GM18909 (cell line): ENCODE measurements at regions not wholly inside any gene's neighbourhood (a gene's known extent, or its start where the extent isn't known, plus 50 kb on each side); places are given as distances from the start of the nearest gene placed in this dataset.

Experiments used
- ATAC-seq: cut with Tn5 transposase; IDR thresholded peaks from one replicate; pipeline ENCODE4 v1.9.1; 2021; ENCODE audit warnings: mild to moderate bottlenecking; ENCODE audit not compliant: unreplicated experiment, poor library complexity

DNA sequence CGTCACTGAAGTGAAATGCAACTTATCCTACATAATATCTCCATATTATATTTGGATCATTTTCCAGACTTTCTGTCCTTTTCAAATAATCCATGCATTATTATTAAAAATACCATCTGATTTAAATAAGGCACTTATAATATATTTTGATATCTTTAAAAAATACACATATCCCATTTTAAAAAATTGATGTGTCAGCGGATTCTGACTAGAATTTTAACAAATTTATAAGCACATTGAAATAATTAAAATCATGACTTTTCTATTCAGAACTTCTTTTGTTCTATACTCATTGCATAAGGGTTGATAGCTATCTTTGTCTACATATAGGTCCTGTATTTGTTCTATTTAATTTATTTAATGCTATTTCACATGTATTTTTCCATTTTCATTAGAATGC, 199.0 kb upstream of the DSEL start:
- no peak for ATAC-seq

DNA sequence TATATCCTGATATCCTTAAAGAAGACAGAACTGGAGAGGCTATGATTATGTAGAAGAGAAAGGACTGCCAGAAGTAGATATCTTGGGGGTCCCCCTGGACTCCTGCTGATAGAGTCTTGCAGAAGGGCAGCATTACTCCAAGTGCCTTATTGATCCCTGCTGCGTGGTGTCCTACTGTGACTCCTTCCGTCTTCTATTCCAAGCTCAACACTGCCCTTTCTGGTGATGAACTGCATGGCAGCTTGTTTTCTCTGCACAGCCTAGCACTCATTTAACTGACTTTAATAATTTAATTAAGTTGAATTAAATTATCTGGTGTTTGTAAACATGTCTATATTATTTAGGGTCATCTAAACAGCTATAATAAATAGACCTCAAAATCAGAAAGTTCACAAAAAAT, 194.1 kb upstream of the DSEL start:
- ATAC-seq: no peak

DNA sequence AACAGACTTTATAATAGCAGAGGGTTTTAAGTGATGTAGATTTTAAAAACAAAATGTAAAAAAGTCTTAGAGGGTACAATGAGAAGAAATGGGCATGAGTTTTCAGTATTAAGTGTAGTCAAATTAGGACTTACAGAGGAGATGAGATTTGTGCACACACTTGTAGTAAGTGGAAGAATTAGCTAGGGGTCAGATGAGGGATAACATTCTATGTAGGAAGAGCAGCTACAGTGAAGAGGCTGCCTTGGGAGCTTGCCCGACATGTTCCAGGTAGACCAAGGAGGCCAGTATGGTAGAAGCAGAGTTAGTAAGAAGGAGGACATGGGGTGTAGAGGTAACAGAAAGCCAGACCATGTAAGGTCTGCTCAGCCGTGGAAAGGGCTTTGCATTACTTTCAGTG, 189.2 kb upstream of the DSEL start:
- no peak for ATAC-seq

DNA sequence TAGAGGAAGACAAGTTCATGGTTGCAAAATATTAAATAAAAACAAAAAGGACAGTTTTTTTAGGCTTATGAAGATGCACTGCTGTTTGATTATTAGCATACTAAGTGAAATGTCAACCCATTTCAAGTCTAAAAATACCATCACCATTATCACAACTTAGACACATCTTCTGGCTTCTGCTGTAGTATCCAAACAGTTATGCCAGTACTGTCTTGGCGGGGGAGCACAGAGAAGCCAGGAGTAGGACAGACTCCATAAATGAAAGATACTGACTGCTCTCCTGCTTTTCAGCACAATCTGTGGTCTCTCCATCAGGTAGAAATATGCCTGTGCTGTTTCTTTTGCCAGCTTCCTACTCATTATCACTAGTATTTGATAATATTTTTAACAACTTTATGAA, 179.2 kb upstream of the DSEL start:
- no peak for ATAC-seq

DNA sequence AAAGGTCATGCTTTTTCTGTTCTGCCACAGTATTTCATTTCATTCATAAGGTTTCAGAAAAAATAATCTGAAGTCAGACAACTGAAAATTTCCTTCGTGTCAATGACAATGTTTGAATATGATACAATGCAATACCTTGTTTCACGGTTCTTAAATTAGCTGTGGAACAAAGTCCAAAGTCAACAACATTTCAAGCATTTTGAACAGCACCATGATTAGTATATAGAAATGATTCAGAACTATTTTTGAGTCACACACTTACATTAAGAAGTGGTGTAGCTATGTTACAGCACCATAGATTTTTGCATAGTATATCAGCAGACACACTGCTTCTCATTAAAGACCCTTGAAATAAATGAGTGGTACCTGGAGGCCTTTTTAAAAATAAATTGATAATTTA, 178.3 kb upstream of the DSEL start:
- no peak for ATAC-seq

DNA sequence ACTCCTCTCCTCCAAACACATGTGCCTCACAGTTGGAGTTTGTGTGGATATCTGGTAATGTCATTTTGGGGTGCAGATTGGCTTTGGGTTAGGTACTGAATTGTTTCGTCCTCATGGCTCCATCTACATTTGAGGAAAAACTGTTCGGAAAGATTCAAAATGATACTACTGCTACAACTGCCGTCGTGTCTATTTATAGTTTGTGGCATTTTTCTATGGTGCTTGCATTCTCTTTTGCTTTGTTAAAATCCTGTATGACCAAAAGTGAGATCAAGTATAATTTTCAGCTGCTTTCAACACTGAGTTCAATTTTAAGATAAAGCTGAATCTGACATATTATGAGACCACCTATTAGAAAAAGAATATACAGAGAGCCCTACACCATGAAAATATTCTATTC, 176.3 kb upstream of the DSEL start:
- ATAC-seq: no peak

DNA sequence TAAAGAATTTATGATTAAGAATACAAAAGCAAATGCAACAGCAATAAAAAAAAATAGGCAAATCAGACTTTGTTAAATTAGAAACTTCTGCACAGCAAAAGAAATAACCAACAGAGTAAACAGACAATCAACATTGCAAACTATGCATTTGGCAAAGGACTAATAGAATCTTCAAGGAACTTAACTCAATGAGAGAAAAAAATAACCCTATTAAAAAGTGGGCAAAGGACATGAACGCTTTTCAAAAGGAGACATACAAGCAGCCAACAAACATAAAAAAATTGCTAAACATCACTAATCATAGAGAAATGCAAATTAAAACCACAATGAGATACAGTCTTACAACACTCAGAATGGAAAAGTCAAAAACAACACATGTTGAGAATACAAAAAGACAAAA, 166.0 kb upstream of the DSEL start:
- no peak for ATAC-seq

DNA sequence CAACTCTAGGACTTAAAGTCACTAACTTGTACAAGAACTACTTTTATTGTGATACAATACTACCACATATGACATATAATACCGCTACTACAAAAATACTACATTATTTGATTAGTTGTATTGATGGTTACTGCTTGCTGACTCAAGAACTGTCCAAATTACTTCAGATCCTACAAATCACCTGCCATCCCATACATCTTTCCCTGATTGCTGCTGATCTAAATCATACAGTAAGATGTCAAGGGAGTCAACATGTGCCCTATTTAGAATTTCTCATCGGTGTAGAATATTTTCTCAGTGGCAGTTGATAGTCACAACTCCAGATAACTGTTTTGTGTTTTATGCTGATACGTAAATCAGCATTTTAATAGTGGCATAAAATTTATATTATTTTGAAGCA, 161.0 kb upstream of the DSEL start:
- no peak for ATAC-seq

DNA sequence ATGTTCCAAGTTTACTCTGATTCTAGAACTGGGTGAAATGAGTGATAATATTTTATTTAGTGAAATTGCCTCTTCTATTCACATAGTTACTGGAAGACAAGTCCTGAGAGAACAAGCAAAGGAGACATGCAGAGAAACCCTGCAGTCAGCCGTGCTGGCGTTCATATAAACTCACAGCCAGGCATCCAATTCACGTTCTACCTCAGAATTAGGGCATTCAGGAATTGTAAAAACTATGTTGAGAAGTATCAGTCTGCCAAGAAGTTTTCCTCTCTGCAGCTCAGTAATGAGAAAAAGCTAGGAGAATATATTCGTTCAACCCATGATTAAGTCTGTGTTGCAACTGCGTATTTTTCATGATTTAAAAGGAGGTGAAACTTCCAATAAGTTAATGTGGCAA, 156.2 kb upstream of the DSEL start:
- ATAC-seq: no peak

DNA sequence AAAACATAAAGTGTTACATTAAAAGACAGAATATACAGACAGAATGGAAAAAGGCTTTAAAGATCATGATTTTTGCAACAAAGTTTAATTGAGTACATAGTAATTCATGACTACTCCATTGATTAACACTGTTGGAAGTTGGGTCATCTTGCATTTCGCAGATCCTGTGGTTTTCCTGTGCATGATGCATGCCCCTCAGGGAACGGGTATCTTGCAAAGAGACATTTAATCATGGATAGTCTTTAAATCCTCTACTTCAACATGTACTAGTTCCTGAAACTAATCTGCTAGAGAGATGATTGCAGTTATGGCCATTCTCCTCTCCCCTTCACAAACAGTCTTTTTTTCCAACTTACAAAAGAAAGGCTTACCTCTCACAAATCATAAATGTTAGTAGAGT, 155.6 kb upstream of the DSEL start:
- no peak for ATAC-seq

DNA sequence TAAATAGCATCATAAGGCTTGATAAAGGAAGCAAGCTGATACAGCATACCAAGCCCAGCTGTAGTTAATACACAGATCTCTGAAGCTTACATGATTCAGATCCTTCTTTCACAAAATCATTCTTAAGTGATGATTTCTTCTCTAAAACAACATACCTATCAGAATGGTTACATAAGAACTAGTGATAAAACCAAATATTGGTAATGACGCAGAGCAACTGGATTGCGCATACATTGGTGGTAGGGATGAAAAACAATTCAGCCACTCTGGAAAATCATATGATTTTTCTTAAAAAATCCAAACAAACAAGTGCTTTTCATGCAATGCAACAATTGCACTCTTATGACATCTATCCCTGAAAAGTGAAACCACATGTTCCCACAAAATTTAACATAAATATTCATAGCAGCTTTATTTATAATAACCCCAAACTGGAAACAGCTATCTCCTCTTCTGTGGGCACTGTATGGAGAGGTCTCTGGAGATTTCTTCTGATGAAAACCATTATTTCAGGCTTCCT, 153.6 kb upstream of the DSEL start:
- no peak for ATAC-seq

DNA sequence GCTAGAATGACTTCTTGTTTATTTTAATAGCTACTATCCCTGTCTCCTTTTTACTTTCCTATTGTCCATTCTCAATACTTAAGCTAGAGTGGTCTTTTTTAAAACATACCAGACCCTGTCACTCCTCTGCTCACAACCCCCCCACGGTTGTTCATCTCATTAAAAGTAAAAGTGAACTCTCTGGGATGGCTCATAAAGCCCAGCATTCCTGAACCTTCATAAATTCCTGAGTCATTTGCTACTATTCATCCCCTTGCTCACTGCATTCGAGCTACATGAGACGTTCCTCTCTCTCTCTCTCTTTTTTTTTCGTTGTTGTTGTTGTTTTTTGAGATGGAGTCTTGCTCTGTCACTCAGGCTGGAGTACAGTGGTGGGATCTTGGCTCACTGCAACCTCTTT, 148.7 kb upstream of the DSEL start:
- no peak for ATAC-seq

DNA sequence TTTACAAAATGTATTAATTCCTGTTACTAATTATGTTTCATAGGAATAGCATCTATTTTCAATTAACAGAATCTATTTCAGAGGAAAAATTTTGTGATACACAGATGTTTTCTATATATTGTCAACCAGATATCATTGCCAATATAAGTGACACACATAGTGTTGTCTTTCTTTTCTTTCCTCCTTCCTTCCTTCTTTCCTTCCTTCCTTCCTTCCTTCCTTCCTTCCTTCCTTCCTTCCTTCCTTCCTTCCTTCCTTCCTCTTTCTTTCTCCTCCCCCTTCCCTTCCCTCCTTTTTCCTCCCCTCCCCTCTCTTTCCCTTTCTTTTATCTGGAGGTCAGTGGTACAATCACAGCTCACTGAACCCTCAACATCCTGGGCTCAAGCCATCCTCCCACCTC, 146.5 kb upstream of the DSEL start:
- ATAC-seq: no peak

DNA sequence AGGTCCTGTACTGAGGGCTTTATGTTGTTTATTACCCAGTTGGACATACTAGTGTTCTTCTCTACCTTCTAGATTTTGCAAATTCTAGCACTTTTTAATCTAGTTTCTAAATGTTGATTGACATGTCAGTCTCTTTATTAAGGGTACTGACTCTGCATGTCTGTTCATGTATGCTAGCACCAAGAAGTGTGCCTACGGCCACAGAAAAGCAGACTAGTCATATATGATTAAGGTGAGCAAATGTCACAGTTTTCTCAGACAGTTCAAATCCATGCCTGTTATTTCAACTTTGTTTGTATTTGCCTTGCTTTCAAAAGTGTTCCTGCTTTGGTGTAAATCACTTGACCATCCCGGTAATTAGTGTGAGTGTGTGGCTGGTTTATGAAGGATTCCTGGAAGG, 145.0 kb upstream of the DSEL start:
- no peak for ATAC-seq

DNA sequence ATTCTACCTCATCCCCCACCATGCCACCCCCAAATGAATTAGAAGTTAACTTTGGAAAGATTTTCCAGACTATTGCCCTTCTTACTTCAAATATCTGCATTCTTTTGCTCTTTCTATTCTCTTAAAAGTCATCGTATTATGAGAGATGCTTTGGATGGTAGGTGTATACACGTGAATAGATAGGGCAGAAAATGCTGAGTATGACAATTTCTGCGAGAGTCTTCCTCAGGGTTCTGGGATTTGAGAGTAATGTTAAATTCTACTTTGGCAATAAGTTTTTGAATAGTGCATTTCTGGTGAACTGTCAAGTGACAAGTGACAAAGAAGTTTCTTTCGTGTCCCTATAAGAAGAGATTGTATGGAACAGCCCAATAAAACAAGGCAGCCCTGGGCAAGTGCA, 137.6 kb upstream of the DSEL start:
- no peak for ATAC-seq

DNA sequence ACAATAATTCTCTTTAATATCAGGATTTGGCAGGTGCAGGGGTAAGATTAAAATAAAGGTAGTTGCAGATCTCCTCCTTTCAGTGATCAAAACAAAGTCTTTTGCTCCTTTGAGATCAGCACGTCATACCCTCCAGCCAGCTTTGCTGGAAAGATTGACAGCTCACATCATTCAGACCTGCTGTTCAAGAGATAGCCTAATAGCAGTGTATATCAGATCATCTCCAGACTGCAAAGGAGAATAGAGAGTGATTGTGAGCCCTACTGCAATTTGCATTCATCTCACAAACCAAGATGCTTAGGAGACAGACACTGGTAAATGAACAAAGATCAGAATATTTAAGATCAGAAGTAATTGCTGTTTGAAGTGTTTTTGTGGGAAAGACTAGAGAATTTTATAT, 135.8 kb upstream of the DSEL start:
- ATAC-seq: no peak

DNA sequence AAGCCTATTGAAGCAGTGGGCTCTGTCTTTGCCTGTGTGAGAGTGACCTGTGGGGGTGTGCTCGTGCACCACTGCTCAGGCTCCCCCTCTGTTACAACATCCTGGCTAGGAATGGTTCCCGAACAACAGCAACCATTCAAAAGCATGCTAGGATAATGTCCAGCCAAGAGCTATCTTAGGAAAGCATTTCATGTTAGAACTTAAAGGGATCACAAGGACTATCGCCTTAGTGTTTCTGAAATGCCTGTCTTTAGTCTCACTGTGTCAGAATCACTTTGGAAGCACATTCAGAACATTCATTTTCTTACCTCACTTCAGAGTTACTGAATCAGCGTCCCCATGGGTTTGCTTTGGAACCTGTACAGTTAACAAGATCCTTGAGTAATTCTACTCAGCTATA, 134.9 kb upstream of the DSEL start:
- no peak for ATAC-seq

DNA sequence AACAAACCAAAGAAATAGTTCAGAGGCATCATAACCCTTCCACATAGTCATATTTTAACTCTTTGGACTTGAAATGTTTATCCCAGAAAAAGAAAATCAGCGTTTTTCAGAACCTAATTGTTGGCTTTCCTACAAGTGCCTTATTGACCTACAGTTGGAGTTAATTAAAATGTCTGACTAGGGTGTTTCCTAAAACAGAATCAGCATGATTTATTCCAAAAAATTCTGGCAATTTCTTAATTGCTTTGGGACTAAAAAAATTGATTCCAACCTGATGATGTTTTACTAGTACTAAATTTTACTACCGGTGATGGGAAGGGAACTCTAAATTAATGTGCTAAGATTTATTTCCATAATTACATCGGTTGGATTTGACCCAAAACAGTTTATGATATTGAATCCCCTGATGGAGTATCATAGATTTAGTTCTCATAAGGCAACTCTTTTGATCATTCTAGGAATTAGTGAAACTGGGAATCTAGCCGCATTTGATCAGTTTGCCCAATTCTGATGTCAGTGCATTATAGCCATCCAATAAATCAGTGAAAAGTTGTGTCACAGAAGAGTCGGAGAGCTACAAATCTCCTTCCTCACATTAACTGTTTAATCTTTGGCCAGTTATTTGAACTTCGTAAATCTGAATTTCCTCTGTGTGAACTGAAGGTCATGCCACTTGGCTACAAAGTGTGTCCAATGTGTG, 134.3 kb upstream of the DSEL start:
- ATAC-seq: no peak

DNA sequence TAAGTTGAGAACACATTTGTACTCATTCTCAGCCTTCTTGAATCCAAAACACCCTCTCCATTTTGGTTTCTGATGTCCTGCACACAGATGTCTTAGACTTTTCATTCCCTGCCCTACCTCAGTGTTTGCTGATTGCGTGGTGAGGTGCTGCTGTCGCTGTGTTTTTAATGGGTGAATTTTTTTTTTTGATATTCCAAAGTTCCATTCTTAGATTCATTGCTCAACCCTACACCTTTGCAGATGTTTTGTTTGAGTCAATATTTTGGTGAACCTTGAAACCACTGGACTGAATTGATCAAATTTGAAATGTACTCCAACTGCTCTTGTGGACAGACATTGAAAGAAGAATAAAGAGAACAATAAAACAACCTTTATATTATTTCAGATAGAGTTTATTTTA, 130.4 kb upstream of the DSEL start:
- no peak for ATAC-seq

DNA sequence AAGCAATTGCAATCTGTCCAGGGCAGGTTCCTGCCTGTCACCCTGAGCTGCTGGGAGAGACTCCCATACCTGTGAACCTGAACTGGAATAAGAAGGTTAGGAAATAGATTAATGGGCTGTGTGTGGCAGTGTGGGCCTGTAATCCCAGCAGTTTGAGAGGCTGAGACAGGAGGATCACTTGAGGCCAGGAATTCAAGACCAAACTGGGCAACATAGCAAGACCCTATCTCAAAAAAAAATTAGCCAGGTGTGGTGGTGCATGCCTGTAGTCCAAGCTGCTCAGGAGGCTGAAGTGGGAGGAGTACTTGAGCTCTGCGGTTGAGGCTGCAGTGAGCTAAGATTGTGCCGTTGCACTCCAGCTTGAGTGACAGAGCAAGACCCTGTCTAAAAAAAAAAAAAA, 127.7 kb upstream of the DSEL start:
- no peak for ATAC-seq

DNA sequence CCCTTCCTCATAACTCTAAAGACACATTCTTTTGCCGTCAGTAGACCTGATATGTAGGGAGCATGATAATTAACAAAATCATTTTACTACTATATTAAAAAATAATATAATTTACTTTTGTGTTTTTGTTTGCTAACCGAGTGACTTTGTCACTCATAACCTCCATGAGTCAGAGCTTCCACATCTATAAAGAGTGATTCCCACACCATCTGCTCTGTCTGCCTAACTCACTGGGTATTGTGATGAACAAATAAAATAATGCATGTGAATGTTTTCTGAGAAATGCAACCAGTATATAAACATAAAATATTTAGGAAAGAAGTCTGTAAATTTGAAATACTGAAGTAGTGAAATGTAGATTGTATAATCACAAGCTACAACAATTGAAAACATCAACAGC, 123.4 kb upstream of the DSEL start:
- ATAC-seq: no peak

DNA sequence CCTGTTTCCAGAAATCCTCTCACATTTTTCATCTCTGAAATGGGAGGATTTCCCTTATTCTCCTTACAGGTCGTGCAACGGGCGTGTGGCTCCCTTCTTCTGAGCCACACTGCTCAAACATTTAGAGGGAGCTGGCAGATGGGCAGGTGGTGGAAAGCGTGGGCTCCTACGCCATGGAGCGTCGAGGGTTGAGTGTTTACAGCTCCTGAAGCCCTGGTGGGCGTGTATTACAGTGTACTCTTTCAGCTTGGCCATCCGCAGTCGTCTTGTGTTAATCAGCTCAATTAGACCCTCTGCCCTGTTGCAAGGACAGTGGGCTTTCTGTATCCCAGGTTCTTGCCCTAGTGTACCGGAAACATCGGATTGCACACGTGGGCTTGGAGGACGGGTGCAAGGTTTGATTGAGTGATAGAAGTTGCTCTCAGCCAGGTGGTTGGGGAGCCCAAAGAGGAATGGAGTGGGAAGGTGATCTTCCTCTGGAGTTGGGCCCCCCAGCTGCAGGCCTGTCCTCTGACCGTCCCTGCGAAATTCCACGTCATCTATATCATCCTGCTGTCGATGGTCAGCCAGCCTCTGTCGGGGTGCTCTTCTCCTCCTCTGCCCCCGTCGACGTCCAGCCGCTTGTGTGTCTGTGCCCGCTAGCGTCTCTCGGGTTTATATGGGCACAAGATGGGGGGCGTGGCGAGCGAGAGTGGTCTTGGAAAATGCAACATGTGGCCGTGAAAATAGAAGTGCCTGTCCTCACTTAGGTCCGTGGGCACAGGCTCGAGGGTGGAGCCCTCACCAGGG, 120.3 kb upstream of the DSEL start:
- no peak for ATAC-seq
